HG03135 (cell line): ENCODE measurements at regions not wholly inside any gene's neighbourhood (a gene's known extent, or its start where the extent isn't known, plus 50 kb on each side); places are given as distances from the start of the nearest gene placed in this dataset.

Experiments used
- ATAC-seq: cut with Tn5 transposase; IDR thresholded peaks from one replicate; pipeline ENCODE4 v1.9.1; 2021; ENCODE audit warnings: mild to moderate bottlenecking, moderate library complexity; ENCODE audit not compliant: unreplicated experiment

DNA sequence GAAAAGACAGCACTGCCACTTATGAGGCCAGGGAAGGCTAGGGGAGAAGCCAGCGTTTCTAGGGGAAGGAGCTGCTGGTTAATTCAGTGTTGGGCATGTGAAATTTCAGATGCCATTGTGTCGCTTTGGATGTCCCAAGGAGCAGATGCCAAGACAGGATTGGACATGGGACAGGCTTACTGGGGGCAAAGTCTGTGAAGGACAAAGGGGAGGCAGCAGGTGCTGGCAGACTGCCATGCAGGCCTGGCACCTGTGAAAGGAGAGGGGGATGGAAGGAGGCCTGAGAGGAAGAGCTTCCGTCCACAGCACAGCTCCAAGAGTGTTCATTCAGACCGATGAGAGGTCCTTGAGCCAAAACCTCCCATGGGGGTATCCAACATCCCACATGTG is 255.5 kb upstream of the RPL38 start:
- no peak for ATAC-seq

DNA sequence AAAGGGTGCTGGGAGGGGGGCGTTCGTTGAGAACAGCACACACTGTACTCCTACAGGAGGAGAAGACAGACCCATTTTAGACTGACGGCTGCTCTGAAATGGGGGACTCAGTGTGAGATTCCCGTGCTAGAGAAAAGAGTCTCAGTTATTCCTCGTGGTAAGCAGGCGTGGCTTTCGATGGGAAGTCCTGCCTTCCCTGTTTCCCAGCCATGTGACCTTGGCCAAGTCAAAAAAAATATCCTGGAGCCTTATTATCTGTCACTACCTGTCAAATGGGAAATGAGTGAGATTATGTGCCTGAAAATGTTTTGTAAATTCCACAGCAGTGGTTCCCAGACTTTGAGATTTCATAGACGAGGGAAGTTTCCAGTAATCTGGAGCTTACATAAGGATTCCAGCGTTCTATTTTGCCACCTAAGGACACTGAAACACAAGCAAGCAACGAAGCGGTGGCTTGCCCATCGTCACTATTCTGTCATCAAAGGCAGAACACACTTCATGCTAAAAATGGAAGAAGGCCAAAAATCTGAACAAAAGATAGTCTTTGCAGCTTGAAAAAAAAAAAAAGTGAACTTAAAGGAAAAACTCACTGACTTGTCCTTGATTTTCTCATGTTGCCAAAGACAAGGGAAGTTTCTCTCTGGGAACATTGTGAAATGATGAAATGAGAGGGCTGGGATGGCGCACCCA is 253.4 kb upstream of the RPL38 start:
- ATAC-seq: no peak

DNA sequence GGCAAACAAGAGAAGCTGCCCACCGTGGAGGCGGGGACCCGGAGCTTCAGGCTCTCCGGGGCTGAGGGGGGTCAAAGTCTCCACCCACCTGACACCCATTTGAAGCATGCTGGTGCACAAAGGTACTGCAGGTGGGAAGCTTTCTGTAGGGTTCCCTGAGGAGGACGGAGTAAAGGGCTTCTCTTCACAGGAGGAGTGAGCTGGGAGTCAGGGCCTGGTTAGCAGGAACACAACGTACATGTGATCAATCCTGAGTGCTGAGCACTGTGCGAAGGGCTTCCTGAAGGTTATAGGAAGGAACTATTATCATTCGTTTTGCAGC is 252.9 kb upstream of the RPL38 start:
- ATAC-seq: no peak

DNA sequence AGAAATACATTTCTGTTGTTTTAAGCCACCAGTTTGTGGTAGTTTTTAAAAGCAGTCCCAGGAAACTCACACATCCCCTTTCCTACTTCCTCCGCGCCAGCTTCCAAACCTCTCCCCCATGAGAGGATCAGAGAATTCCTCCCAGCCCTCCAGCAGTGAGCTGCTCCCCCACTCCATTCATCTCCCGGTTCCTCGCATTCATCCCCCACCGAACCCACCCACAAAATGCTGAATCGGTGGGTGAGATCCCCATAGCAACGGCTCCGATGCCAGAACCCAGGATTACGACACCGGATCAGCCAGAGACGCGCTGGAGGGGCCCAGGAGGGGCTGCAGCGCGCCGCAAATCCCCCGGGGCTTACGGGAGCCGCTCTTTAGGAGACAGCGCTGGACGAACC is 251.4 kb upstream of the RPL38 start:
- no peak for ATAC-seq

DNA sequence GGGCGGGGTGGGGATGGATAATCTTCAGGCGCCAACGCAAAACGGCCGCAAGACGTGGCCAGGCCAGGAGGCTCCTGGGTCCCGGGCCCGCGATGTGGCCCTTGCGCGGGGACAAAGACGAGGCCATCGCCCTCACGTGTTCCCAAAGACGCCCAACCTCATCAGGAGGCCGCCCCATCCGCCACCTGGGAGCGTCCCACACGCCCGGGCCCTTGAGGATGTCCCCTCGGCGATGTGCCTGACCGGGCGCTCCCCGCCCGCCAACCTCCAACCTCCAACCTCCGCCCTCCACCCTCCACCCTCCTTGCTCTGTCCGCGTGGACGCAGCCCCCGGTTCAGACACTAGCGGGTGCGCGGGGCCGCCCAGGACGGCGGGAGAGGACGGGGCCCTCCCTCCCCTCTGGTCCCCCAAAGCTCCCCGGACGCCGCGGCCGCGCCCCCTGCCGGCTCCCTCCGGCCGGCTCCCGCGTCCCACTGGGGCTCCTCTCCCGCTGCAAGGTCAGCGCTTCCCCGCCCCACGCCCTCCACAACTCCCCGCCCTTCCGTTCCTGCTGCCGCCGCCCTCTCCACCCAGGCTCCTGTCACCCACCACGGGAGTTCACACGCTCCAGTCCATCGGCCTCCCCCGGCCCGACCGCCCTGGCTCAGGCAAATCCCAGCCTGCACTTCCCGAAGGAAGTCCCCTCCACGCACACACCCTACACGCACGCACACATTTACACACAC is 250.8 kb upstream of the RPL38 start:
- no peak for ATAC-seq

DNA sequence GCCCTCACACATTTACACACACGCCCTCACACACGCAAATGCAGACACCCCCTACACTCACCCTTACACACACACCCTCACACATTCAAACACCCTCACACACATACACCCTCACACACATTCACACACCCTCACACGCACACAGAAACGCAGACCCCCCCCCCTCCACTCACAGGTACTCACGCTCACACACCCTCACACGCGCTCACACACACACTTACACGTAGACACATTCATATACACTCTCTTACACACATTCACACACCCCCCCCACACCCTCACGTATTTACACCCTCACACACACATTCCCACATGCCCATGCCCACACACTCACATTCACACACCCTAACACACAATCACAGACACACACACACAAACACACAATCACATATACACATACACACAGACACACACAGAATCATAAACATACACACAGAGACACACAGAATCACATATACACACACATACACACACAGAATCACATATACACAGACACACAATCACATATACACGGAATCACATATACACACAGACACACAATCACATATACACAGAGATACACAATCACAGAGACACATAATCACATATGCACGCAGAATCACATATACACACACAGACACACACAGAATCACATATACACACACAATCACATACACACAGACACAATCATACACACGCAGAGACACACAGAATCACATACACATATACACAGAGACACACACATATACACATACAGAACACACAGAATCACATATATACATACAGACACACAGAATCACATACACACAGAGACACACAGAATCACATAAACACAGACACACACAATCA is 250.1 kb upstream of the RPL38 start:
- ATAC-seq: no peak

DNA sequence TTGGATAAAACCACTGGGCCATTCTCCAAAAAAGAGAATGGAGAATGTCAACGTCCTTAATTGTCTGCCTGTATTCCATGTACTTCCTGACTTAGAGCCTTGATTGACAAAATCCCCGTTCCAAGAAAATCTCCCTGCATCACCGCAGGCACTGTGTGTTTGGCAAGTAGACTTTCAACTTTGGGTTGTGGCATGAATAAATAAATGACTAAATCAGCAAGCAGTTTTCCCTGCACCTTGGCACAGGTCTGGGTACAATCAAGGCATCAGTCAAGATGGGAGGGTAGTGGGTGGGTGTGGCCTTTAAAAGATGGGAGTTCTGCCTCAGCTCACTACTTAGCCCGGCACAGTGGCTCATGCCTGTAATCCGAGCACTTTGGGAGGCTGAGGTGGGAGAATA is 248.5 kb upstream of the RPL38 start:
- no peak for ATAC-seq

DNA sequence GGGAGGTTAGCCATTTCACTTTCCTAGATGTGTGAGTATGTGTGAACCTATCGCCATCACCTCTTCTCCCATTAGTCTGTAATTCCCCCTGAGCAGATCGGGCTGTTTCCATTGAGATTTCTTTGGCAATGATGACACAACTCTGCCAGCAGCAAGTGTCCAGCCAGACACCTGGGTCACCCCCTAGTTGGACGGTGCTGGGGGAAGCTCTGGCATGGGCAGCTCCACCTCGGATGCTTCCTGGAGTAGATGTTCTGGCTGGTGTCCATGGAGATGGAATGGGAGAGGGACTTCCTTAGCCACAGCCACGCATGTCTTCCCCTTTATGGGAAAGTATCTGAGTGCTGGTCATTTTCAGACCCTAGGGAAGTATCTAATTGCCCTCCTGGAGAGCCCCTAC is 247.9 kb upstream of the RPL38 start:
- ATAC-seq: no peak

DNA sequence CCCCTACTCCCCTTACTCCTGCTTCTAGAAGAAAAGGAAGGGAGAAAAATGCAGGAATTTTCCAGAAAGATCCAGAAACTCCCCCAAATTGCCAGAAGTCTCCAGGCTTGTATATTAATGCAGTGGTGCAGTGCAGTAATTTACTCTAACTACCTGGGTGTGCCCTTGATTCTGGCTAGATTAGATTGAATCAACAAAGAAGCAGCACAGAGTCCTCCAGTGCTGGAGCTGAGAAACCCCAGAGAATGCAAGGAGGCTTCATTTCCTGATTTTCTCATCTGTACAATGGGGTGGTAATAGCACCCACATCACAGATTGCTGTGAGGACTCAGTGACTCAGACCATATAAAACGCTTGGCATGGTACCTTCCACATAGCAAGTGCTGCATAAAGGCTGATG is 247.3 kb upstream of the RPL38 start:
- no peak for ATAC-seq

DNA sequence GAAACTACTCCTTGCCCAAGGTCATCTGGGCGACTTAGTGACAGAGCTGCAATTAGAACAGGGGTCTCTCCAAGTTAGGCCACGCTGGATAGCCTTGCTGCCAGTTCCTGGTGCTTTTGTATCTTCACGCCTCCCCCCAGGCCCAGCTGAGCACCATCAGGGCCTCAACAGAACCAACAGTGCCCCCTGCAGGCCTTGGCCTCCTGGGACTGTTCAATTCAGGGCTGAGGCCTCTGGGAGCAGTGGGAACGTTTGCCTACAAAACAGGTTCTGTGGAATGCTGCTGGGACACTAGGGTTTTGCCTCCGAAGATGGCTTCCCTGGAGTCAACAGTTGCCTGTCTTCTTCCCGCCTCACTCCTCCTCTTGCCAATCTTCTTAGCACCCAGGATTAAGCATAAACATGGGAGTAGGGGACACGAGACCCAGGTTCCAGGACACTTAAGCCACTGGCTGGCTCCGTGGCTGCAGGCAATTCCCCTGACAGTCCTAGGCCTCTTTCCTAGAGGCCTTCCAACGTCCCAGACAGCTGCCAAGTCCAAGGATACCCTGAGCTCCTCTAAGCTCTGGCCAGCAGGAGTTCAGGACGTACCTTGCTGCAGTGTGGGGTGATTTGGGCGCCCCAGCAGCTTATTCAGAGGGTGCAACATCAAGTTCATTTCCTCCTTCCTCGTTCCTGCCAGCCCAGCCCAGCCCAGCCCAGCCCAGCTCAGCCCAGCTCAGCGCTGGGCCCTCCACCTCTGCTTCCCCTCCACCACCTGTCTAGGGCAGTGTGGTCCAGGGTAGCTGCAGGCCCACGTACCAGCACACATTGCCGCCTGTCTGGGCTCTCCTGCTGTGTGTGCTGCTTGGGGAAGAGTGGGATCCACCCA is 246.6 kb upstream of the RPL38 start:
- no peak for ATAC-seq

DNA sequence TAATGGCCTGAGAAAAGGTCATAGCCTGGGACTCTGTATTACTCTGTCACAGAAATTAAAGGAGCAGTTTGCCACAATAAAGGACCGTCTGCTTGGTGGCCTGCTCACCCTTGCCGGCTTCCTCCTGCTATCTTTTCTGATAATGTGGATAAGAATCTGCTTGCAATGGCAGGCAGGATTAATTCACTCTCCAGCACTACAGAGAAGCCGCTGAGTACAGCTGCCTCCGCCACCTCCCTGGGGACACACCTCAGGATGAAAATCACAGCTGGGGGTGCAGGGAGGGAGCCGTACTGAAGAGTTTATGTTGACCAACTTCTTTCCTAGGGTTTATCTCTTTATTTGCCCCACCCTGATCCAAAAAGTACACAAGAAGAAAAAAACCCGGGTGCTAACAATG is 245.9 kb upstream of the RPL38 start:
- no peak for ATAC-seq

DNA sequence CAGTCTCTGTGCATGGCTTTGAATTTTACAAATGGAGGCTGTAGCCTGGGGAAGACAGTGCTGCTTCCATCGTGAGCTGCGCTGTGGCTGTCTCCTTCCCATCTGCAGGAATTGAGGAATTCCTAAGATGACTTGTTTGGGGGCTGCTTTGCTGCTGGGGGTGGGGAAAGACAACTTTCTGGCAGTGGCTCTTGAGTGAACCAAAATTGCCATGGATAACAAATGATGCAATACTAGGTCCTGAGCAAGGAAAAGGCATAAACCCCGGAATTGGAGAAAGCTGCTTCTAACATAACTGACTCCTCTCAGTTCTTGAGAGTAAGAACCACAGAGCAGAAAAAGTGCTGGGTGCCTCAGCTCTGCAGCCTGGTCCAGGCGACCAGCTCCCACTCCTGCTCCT is 245.0 kb upstream of the RPL38 start:
- no peak for ATAC-seq

DNA sequence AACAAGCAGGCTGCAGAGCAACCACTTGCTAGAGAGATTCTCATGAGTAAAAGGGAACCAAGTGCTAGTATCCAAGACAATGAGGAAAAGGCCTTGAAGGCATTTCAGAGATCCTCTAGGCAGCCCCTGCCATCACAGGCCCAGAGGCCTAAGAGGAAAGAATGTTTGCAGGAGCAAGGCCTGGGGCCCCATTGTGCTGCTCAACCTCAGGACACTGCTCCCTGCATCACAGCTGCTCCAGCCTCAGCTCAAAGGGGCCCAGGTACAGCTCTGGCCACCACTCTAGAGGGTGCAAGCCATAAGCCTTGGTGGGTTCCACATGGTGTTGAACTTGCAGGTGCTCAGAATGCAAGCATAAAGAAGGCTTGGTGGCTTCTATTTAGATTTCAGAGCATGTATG is 243.0 kb upstream of the RPL38 start:
- ATAC-seq: no peak

DNA sequence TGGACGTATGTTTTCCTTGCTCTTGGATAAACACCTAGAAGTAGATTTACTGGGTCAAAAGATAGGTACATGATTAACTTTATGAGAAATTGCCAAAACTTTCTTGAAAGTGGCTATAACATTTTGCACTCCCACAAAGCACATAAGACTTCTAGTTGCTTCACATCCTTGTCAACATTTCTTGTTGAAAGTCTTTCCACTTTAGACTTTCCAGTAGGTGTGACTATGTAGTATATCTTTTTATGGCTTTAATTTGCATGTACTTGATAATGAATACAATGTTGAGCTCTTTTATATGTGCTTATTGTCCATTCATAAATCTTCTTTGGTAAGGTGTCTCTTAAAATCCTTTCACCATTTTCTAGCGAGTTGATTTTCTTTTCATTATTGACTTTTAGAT is 241.2 kb upstream of the RPL38 start:
- no peak for ATAC-seq

DNA sequence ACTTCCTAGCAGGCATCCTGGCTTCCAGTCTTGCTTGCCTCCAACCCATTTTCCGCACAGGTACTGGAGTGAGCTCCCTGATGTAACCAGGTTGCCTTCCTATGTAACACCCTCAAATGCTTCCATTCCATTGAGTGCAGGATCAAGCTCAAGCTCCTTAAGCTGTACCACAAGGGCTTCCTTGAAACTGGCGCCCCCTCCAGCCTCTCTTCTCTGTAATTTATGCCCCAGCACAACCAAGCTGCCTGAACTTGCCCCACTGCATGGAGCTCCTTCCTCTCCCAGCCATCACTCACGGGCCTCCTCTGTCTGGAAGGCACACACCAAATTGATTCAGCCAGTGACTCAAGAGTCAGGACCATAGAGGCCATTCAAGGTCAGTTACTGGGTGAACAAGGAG is 234.8 kb upstream of the RPL38 start:
- no peak for ATAC-seq

DNA sequence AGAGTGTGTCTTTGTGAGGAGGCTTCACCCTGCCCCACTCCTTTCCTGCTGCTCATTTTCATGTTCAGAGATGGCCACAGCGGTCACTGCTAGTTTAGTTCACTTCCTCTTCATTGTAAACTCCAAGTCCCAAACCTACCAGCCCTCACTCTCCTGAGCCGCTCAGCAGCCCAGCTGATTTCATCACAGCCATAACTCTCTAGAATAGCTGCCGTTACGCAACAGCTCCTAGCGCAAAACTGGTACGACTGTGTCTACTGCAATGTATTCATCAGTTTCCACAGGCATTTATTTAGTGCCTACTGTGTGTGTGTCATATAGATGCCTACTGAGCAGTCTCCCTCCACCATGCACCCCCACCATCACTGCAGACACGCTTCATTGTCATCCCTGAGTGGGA is 233.5 kb upstream of the RPL38 start:
- ATAC-seq: no peak

DNA sequence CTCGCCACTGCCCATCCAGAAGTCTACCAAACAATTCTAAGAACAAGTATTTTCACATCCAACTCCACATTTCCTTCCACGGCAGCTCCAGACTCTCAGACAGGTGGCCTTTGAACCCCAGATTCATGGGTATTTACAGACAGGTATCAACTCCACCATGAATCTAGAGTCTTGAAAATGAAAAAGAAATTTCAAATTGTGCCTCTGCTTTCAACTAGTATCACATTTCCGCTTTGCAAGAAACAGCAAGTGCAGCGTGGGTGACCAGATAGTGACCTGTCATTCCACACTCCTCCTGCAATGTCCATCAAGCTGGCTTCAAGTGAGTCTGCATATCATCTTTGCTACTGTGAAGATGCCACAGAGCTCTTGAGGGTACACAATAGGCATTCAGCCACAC is 232.4 kb upstream of the RPL38 start:
- no peak for ATAC-seq

DNA sequence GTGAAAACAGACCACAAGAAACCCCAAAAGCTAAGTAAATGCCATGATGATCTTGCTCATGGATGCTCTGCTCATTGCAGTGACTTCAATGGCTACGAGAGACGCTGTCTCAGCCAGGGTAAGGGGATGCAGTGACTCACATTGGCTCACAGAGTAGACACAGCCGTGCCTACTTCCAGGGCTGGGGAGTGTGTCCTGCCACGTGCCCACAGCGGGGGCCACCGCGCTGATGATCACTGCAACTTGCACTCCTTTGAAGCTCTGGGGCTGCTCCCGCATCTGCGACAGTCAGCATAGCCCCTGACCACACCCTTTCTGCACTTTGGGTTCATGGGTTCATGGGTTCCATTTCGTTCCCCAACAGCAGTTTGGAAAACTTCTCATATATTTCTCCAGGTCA is 231.4 kb upstream of the RPL38 start:
- ATAC-seq: no peak

DNA sequence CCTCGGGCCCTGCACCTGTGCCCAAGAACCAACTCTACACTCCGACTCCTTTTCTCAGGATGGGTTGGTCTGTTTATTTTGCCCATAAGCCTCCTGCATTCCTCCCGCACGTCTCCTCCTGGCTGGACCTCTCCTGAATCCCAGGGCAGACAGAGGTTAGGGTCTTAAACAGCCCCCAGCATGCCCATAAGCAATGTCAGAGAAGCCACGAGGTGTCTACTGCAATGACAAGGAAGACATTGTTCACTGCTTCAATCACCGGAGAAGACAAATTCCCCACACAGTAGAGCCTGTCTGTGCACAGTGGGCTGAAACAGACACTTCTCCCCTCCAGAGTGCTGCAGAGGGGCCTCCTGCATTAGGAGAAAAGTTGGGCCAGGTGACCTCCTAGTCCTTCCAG is 230.6 kb upstream of the RPL38 start:
- ATAC-seq: no peak

DNA sequence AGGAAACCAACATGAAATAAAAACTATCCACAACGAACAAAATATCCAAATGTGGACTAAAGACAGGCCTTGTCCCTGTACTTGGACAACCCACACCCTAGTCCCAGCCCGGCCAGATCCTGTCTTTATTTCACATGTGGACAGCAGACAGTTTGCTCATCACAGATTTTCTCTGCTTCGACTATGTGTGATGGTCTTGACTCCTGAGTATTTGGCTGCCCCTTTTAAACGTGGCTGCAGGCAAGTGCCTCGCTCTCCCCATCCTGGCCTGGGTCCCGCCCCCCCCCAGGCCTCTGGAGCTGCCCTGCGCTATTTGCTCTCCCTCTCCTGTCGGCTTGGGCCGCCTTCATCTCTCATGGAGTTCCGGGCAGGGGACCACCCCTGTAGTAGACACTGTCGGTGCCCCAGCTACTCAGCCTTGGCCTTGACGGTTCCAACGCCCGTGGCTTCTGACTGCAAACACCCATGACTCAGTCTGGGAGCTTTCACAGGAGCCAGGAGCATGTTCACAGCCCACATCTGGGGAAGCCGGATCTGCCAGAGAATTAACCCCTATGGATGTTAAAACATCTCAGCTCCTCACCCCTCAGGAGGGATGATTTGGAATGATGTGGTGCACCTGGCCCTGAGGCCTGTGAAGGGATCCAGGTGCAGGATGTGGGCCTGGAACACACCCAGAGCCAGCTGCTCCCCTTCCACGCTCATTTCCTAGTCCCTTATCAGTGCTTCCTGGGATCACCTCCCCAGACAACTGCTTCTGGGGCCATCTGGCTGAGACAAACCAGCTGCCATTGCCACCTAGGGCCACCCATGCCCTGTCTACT is 229.7 kb upstream of the RPL38 start:
- ATAC-seq: no peak
